ENCODE measurements at regions not wholly inside any gene's neighbourhood (a gene's known extent, or its start where the extent isn't known, plus 50 kb on each side); places are given as distances from the start of the nearest gene placed in this dataset.
A peak's percentile ranks its signal among the peaks of the same experiment; 100 is the strongest.
"Not testable (repeated sequence)": the region's sequence is repeated elsewhere in the genome, so short reads cannot be mapped to it uniquely, and the experiment has no call there.

DNA sequence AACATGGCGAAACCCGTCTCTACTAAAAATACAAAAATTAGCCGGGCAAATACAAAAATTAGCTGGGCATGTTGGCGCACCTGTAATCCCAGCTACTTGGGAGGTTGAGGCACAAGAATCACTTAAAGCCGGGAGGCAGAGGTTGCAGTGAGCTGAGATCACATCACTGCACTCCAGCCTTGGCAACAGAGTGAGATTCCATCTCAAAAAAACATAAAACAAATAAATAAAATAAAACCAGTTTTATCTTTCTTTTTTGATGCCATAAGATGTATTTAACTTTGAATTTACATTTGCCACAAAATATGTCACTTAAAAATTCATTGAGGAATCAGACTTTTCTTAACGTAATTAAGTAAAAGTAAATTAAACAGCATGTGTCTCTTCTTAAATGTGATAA, 113.3 kb upstream of the ERRFI1 start:
- no peak for DNase-seq

DNA sequence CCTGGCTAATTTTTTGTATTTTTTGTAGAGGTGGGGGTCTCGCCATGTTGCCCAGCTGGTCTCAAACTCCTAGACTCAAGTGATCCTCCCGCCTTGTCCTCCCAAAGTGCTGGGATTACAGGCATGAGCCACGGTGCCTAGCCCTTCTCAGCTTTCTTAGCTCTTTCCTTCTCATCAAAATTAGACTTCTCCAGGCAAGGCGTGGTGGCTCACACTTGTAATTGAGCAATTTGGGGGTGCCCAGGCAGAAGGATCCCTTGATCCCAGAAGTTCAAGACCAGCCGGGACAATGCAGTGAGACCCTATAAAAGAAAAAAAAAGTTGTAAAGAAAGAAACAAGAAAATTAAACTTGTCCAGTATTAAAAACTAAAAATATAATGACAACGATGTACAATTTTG, 112.6 kb upstream of the ERRFI1 start:
- no peak for DNase-seq

DNA sequence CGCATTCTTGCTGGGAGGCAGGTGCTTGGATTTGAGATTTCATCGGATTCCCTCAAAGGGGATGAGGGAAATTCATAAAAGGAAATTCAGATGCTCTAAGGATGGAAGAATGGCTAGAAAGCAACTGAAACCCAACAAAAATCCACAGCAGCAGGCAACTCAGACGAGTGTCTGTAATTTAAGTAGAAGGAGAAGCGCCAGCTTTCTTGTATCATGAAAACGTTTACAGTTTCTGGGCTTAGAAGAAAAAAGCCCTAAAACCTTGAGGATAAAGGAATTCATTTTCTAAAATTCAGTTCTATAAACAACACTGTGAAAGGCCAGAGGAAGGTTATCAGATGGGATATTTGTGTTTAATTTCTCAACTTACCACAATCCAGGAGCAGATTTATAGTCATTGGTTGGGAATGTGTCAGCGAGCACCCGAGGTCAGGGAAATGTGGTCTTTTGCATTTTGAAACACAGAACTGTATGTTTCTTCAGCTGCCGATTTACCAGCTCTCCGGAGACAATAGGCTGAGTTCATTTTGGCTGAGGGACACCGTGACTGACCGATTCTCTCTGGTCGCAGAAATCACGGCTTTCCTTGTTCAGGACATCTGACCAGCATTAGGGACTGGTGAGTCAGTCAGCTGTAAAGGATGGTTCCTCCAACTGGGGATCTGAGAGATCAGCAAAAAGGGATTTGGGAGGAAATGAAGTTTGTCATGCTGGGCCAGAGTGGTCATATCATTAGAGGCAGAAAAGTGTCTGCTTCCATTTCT, 111.6 kb upstream of the ERRFI1 start:
- no peak for DNase-seq

DNA sequence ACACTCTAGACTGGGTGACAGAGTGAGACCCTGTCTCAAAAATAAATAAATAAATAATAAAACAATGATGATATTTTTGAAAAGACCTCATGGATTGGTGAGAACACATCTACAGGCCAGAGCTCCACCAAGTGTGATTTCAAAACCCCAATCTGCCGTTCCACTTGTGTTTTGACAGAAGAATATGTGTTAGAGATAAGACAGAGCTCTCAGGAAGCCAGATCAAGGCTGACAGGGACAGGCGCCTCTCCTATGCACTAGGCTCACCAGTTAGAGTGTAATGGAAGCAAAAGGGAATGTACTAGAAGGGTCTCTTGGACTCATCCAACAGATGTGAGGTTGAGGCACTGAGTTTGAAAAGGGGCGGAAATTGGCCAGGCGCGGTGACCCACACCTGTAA, 110.7 kb upstream of the ERRFI1 start:
- DNase-seq, result no peak

DNA sequence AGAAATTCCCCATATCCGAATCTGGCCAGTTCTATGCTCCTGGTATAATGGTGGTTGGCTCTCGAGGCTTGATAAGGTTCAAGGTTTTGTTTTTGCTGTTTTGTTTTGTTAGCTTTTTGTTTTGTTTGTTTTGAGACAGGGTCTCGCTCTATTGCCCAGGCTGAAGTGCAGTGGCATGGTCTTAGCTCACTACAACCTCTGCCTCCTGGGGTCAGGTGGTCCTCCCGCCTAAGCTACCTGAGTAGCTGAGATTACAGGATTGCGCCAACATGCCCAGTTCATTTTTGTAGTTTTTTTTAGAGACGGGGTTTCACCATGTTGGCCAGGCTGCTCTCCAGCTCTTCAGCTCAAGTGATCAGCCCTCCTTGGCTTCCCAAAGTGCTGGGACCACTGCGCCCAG, 109.1 kb upstream of the ERRFI1 start:
- no peak for DNase-seq

DNA sequence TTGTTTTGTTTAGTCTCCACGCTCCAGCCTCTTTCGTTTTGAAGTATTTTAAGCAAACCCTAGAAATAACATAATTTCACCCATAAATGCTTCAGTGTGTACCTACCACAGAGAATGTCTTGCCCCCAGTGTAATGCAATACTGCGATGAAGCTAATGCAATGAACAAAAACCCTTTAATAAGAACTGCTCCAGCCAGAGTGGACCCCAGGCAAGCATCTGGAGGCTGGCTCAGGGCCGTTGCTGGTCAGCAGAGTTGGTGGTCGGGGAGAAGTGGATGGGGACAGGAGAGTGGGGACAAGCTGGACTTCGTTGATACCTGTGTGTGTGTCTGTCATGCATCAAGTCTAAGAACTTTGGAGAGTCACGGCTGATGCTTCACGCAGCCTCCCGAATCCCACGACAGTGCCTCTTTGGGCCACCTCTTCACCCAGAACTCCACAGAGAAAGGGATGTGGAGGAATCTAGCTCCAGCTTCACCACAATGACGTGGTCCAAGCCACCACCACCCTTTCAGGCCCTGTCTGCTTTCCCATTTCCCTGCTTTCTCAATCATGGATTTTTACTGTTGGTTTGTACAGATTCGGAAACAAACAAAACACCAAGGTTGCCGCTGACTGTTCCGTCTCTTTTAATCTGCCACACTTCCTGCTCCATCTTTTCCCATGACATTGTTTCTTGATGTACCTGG, 108.6 kb upstream of the ERRFI1 start:
- no peak for DNase-seq

DNA sequence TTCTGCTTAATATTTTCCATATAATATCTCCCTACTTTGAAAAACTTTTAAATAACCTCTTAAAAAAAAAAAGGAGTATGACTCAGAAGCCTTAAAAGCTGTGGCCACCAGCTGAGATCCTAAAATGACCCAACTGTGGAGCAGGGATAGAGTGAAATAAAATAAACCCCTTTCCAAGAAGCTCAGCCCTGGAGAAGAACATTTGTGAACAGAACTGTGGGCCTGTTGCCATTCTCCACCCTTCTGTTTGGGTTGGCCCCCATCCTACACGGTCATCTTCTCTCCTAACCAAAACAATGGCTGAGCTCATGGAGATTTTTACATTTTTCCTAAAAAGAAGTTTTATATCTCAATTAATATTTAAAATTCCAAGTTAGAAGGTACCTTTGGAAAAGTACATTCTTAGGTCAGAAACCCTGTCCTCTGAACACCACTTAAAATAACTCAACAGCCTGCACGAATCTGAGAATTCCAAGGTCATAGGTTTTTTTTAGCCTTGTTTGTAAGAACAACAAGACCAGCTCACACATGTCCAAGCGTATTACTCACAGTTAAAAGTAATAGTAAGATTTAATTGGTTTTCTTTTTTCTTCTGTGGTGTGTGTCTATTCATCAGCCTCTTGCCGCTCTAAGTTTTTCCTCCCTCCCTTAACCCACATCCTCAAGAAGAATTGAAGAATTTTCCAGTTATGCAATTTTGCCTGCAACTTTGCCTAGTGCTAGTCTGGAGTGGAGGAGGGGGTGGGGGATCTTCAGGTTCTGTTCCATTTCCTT, 107.7 kb upstream of the ERRFI1 start:
- DNase-seq, result peak; percentile 16 to 71

DNA sequence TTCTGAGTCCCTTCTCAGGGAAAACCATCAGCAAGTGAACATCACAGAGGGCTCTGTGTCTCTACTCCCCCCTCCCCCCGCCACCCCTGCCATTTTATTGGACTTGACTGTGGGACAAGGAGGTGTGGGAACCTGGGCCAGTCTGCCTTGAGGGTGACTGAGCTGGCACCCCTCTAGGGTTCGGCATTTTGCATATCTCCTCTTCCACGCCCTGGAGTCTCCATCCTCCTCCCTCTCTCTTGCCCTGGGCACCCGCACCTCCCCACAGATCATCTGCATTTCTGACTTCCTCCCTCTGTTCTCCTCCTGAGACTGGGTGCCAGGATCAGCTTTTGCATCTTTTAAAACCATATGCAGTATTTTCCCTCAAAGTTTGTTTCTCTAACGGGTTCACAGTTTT, 107.1 kb upstream of the ERRFI1 start:
- DNase-seq, result no peak

DNA sequence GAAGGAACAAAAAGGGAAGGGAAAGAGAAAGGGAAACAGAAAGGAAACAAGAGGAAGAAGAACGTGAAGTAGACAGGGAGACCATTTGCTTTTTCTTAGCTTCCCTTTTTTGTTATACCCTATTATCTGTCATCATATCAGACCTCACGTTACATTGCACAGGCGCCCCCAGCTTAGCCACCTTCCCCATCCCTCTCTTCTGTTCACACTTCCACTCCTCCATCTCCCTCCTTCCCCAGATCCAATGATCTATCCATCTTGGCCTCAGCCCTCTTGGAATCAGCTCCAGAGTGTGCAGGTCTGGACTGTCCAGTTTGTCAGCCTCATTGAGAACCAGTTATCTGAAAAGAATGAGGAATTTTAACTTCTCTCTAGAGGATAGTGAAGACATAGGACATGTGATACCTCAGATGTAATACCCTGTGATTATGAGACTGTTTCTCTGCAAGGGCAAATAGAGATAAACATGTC, 101.1 kb upstream of the ERRFI1 start:
- DNase-seq, result no peak

DNA sequence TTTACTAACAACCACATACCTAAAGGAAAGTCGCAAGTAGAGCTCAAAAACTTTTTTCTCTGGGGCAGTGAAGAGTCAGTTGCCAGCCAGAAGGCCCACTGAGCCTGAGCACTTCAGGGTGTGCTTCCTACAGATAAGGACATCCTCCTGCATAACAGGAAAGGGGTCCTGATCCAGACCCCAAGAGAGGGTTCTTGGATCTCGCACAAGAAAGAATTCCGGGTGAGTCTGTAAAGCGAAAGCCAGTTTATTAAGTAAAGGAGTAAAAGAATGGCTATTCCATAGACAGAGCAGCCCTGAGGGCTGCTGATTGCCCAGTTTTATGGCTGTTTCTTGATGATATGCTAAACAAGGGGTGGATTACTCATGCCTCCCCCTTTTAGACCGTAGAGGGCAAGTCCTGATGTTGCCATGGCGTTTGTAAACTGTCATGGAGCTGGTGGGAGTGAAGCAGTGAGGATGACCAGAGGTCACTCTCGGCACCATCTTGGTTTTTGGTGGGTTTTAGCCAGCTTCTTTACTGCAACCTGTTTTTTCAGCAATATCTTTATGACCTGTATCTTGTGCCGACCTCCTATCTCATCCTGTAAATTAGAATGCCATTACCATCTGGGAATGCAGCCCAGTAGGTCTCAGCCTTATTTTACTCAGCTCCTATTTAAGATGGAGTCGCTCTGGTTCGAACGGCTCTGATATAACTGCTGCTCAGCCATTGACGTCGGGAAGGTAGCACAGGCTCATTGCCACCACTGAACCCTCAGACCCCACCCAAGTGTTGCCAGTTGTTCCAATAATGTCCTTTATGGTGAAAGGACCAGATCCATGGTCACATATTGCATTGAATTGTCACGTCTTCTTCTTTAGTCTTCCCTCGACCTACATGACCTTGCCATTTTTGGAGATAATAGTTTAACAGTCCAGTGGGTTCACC, 96.6 kb upstream of the ERRFI1 start:
- no peak for DNase-seq

DNA sequence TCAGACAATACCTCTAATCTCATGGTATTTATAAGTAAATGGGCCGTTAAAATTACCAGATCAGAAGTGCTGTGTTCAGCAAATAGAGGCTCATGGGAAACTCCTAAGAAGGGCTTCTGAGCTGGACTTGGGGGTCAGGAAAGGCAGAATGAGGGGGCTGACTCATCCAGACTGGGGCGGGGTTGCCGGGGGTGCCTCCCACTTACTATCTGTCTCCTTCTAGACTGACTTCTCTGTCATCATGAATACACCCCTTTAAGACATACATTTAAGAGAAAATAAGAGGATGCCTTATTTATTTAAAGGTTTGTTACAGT, 96.0 kb upstream of the ERRFI1 start:
- no peak for DNase-seq

DNA sequence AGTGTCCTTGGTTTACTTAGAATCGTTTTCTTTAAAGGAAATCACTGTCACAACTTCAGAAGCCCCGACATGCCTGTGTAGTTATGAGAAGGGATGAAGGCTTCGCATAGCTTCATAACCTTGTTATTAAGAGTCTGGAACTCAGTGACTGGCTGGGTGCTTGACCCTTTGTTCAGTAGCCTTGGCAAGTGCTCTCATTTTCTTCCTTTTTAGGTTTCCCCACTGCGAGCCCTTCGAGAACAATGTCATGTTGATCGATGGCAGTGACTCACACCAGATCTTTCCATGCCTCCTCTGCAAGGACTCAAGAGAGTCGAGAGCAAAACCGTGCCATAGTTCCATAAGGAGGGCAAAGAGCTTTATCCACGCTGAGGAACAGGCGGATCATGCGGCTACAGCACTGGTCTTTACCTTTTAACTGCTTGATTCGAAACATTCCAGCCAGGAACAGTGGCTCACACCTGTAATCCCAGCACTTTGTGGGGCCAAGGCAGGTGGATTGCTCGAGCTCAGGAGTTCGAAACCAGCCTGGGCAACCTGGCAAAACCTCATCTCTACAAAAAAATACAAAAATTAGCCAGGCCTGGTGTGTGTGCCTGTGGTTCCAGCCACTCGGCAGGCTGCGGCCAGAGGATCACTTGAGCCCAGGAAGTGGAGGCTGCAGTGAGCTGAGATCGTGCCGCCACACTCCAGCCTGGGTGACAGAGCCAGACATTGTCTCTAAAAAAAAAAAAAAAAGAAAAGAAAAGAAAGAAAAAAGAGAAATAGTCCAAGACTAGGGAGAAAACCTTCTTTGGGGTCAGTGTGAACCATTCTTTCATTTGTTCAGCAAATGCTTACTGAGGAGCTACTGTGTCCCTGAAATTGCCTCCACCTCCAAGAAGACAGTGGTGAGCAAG, 95.4 kb upstream of the ERRFI1 start:
- no peak for DNase-seq

DNA sequence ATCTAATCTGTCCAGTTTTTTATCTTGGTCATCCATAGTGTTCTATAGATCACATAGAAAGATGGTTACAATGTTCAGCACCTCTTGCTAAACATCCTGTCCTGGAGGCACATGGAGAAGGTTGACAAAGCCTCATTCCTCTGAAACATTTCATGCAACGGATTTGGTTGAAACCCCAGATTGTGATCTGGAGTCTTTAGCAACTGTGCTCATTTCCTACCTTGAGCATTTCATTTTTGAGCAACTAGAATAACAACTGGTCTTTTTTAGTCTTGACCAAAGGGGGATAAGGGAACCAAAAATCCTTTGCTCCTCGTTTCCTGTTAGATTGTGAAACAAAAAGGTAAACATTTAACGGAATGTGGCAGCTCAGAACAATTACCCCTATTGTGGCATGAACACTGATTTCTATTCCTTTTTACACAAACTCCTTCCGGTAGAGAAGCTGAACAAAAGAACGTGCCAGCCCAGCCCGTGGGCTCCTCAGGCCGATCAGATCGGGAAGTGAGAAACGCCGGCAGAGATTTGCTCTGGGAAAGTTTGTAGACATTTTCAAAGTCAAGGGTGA, 94.7 kb upstream of the ERRFI1 start:
- no peak for DNase-seq

DNA sequence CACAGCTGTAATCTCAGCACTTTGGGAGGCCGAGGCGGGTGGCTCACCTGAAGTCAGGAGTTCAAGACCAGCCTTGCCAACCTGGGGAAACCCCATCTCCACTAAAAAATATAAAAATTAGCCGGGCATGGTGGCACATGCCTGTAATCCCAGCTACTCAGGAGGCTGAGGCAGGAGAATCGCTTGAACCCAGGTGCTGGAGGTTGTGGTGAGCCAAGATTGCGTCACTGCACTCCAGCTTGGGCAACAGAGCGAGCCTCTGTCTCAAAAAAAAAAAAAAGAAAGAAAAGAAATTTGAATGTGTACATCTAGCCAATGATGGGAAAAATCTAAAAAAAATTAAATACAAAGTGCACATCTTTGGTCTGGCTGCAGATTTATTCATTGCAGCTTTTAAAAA, 92.6 kb upstream of the ERRFI1 start:
- not testable (repeated sequence) for DNase-seq

DNA sequence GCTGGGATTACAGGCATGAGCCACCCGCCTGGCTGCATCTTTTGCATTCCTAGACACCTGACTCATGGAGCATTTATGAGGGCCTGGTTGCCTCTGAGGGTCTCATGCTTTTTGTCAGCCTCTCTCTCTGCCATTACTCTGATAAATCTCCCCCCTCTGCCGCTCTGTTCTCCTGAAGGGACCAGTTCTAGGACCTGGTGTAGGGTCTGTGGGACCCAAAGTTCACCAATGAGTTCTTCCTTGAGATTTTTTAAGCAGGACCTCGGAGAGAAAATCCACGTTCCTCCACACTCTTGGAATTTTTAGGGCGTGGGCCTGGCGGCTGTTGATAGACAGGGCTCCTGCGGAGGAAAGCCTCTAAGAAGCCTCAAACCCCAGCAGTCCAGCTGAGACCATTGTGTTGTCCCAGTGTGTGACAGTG, 91.9 kb upstream of the ERRFI1 start:
- no peak for DNase-seq

DNA sequence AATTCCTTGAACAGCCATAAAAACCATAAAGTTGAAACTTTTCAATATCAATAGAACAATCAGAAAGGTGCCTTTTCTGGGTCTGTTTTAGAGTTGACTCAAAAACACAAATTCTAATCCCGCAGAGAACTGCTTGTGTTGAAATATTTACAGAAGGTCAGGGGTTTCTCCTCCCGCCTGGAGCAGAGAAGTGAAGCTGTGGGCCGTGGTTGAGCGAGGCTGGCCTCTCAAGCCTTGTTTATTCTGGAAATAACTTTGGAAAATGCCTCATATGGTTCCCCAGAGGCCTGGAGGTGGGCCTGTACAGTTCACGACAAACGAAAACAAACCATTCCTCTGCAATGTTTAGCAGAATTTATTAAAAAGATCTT, 90.8 kb upstream of the ERRFI1 start:
- DNase-seq, result no peak

DNA sequence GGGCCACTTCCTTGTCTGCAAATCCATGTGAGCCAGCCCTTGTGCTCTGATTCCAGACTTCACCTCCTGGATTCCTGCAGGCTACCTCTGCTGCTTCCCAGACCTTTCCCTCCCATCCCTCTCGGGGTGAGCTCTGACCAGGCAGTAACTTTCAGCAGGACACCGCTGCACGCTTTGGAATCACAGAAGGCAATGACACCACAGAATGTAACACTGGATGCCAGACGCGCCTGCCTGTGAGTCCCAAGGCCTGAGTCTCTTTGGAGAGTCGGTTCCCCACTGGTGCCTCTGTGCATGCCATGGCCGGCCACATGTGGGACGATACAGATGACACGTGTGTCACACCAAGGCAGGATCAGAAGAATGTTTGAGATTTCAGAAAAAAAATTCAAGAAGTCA, 89.7 kb upstream of the ERRFI1 start:
- DNase-seq, result no peak

DNA sequence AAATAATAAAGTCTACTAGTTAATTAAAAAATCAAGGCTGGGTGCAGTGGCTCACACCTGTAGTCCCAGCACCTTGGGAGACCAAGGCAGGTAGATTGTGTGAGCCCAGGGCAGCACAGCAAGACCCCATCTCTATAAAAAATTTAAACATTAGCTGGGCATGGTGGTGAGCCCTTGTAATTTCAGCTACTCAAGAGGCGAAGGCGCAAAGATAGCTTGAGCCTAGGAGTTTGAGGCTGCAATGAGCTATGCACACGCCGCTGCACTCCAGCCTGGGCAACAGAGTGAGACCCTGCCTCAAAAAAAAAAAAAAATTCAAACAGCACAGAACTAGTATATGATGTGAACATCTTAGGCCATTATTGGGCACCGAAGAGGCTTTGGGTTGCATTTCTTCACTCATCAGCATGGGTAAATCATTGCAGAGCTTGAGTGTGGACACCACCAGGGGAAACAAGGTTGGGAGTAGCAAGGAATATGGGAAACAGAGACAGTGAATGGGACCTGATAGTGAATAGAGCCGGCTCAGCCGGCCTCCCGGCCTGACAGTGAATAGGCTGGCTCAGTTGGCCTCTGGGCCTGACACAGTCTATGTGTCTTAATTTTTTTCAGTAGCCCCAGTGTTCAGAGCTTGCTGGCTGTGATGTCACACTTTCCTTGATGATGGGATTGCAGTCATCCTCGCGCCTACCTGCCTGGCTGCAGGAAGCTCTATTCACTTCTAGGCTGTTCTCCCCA, 89.1 kb upstream of the ERRFI1 start:
- no peak for DNase-seq

DNA sequence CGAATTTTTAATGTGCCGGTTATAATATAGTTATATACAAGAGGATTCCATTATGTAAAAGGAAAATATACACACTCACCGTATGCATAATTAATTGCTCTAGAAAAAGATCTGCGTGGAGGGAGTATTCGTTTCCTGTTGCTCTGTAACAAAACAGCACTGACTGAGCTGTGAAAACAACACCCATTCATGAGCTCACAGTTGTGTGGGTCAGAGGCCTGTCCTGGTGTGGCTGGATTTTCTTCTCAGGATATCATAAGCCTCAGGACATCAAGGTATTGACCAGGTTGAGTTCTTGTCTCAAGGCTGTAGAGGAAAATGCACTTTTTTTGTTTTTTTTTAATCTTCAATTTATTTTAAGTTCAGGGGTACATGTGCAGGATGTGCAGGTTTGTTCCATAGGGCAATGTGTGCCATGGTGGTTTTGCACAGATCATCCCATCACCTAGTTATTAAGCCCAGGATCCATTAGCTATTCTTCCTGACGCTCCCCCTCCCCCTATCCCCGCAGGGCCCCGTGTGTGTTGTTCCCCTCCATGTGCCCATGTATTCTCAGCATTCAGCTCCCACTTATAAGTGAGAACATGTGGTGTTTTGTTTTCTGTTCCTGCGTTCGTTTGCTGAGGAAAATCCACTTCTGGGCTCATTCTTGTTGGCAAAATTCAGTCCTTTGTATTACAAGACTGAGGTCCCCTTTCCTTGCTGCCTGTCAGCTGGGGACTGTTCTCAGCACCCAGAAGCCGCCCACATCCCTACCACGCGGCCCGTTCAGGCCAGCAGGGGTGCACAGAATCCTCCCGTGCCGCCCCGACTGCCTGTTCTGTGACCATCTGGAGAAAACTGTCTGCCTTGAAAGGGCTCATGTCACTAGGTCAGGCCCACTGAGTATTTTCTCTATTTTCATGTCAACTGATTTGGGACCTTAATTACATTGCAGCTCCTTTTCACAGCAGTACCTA, 87.4 kb upstream of the ERRFI1 start:
- no peak for DNase-seq

All from NCI-H446 (cell line).